HG03045 (cell line): ENCODE measurements at regions not wholly inside any gene's neighbourhood (a gene's known extent, or its start where the extent isn't known, plus 50 kb on each side); places are given as distances from the start of the nearest gene placed in this dataset.
"Not testable (repeated sequence)": the region's sequence is repeated elsewhere in the genome, so short reads cannot be mapped to it uniquely, and the experiment has no call there.

Experiments
- ATAC-seq: cut with Tn5 transposase; IDR thresholded peaks from one replicate; pipeline ENCODE4 v1.9.1; 2021; ENCODE audit warnings: mild to moderate bottlenecking, moderate library complexity; ENCODE audit not compliant: unreplicated experiment

- no peak for ATAC-seq
These were observed 144.5 kb upstream of the GRM7 start for GRCh38 chr3:6716420-6716819.

- peak; percentile 98 for ATAC-seq
These were observed 143.6 kb upstream of the GRM7 start for GRCh38 chr3:6717026-6717943.

GRCh38 chr3:6719999-6720398 is 140.9 kb upstream of the GRM7 start:
- ATAC-seq: no peak

- no peak for ATAC-seq
These were observed 139.4 kb upstream of the GRM7 start for GRCh38 chr3:6721491-6721890.

- ATAC-seq: no peak
These were observed 137.7 kb upstream of the GRM7 start for GRCh38 chr3:6723205-6723604.

- no peak for ATAC-seq
These were observed 134.1 kb upstream of the GRM7 start for GRCh38 chr3:6726811-6727210.

- no peak for ATAC-seq
These were observed 128.1 kb upstream of the GRM7 start for GRCh38 chr3:6732807-6733206.

GRCh38 chr3:6733699-6734394 is 127.1 kb upstream of the GRM7 start:
- no peak for ATAC-seq

- ATAC-seq: no peak
These were observed 126.5 kb upstream of the GRM7 start for GRCh38 chr3:6734395-6734746.

GRCh38 chr3:6736836-6737629 is 123.9 kb upstream of the GRM7 start:
- no peak for ATAC-seq

GRCh38 chr3:6737630-6738029 is 123.3 kb upstream of the GRM7 start:
- ATAC-seq: no peak

GRCh38 chr3:6739288-6739687 is 121.6 kb upstream of the GRM7 start:
- ATAC-seq: no peak

GRCh38 chr3:6743067-6743720 is 117.7 kb upstream of the GRM7 start:
- ATAC-seq: no peak

- ATAC-seq: no peak
These were observed 114.5 kb upstream of the GRM7 start for GRCh38 chr3:6746443-6746842.

GRCh38 chr3:6747017-6747416 is 113.9 kb upstream of the GRM7 start:
- no peak for ATAC-seq

GRCh38 chr3:6750782-6751181 is 110.1 kb upstream of the GRM7 start:
- ATAC-seq: no peak

GRCh38 chr3:6753536-6753935 is 107.4 kb upstream of the GRM7 start:
- no peak for ATAC-seq

- ATAC-seq: not testable (repeated sequence)
These were observed 91.2 kb upstream of the GRM7 start for GRCh38 chr3:6769532-6770396.

GRCh38 chr3:6770397-6770690 is 90.6 kb upstream of the GRM7 start:
- no peak for ATAC-seq

- no peak for ATAC-seq
These were observed 89.7 kb upstream of the GRM7 start for GRCh38 chr3:6771171-6771570.
